ENCODE measurements at regions not wholly inside any gene's neighbourhood (a gene's known extent, or its start where the extent isn't known, plus 50 kb on each side); places are given as distances from the start of the nearest gene placed in this dataset.

- ATAC-seq (no peak), DNase-seq (ENCODE audit: low read depth, low spot score) (no peak)
- in situ Hi-C loops (cut with HindIII; ENCODE audit: low pct_unique_long_range_greater_than_20kb, low sequenced_read_pairs) (no loop called here), intact Hi-C loops (cut with micrococcal nuclease; ENCODE audit: unreplicated experiment) (no loop called here)
- no TSS peak for BruUV-seq (replicated peaks)
- H3K36me3 ChIP-seq (ENCODE audit: control insufficient read depth, insufficient read depth, low read length), result no peaks in the 10 kb centered on the region
- TF ChIP-seq POLR2AphosphoS5 (IDR thresholded peaks at IDR 0.05; ENCODE audit: low read depth, low read length) (no peak), REST (IDR thresholded peaks at IDR 0.05; ENCODE audit: insufficient read depth in 1 of 2, low read depth in 2 of 2, low read length in 1 of 2) (no peak), TCF7L2 (IDR thresholded peaks at IDR 0.05; ENCODE audit: low read depth, low read length) (no peak), SIN3A (IDR thresholded peaks at IDR 0.05; ENCODE audit: borderline replicate concordance, insufficient read depth, low read depth, low read length) (no peak), CTCF (IDR thresholded peaks at IDR 0.05) (no peak)
- H3K4me3 ChIP-seq (ENCODE audit: low read depth in 2 of 2, low read length in 2 of 2), result no peak overlapping the region
- H3K4me1 ChIP-seq (ENCODE audit: control insufficient read depth, insufficient read depth, low read length), result no peaks in the 10 kb centered on the region; the same call in 1 of the 2 replicates
- ChIA-PET CTCF (no interaction called here), POLR2A (no interaction called here)
- no peaks in the 10 kb centered on the region; the same call in 1 of the 2 replicates for H3K27me3 ChIP-seq (ENCODE audit: control insufficient read depth, insufficient read depth, low read length)
- H3K27ac ChIP-seq (ENCODE audit: low read length), result no peak overlapping the region
- H3K9me3 ChIP-seq (ENCODE audit: control insufficient read depth, insufficient read depth, low read depth, low read length), result no peaks in the 10 kb centered on the region
Observed at GRCh38 chrX:137423241-137423640, 142.7 kb upstream of the ZIC3 start.

- DNase-seq (ENCODE audit: low read depth, low spot score) (no peak), ATAC-seq (peak; percentile 69; the same call in 1 of the 2 replicates)
- Histone ChIP-seq H3K4me1 (ENCODE audit: control insufficient read depth, insufficient read depth, low read length) (no peaks in the 10 kb centered on the region; the same call in none of the 2 replicates), H3K27ac (ENCODE audit: low read length) (peak overlapping the region; percentile 54; the same call in 1 of the 2 replicates), H3K36me3 (ENCODE audit: control insufficient read depth, insufficient read depth, low read length) (no peaks in the 10 kb centered on the region), H3K27me3 (ENCODE audit: control insufficient read depth, insufficient read depth, low read length) (no peaks in the 10 kb centered on the region; the same call in 1 of the 2 replicates), H3K4me3 (ENCODE audit: low read depth in 2 of 2, low read length in 2 of 2) (no peak overlapping the region), H3K9me3 (ENCODE audit: control insufficient read depth, insufficient read depth, low read depth, low read length) (no peaks in the 10 kb centered on the region)
- ChIA-PET CTCF (interaction anchor here (0.6 kb wide), 1 partner anchor 218 kb away, joined by 4 read pairs; no protein-coding TSS in a partner anchor), POLR2A (no interaction called here)
- BruUV-seq (replicated peaks), result no TSS peak
- intact Hi-C loops (cut with micrococcal nuclease; ENCODE audit: unreplicated experiment), result no loop called here
- in situ Hi-C loops (cut with HindIII; ENCODE audit: low pct_unique_long_range_greater_than_20kb, low sequenced_read_pairs), result no loop called here
- TF ChIP-seq SIN3A (IDR thresholded peaks at IDR 0.05; ENCODE audit: borderline replicate concordance, insufficient read depth, low read depth, low read length), result no peak
- TF ChIP-seq TCF7L2 (IDR thresholded peaks at IDR 0.05; ENCODE audit: low read depth, low read length), result peak; percentile 94
Observed at GRCh38 chrX:137418086-137418485, 147.8 kb upstream of the ZIC3 start.

- DNase-seq (ENCODE audit: low read depth, low spot score) (no peak), ATAC-seq (no peak)
- Histone ChIP-seq H3K4me1 (ENCODE audit: control insufficient read depth, insufficient read depth, low read length) (no peaks in the 10 kb centered on the region; the same call in 1 of the 2 replicates), H3K27me3 (ENCODE audit: control insufficient read depth, insufficient read depth, low read length) (no peaks in the 10 kb centered on the region), H3K9me3 (ENCODE audit: control insufficient read depth, insufficient read depth, low read depth, low read length) (no peaks in the 10 kb centered on the region), H3K27ac (ENCODE audit: low read length) (no peak overlapping the region), H3K36me3 (ENCODE audit: control insufficient read depth, insufficient read depth, low read length) (no peaks in the 10 kb centered on the region), H3K4me3 (ENCODE audit: low read depth in 2 of 2, low read length in 2 of 2) (no peak overlapping the region)
- CTCF ChIA-PET, result no interaction called here
- intact Hi-C loops (cut with micrococcal nuclease; ENCODE audit: unreplicated experiment) (no loop called here), in situ Hi-C loops (cut with HindIII; ENCODE audit: low pct_unique_long_range_greater_than_20kb, low sequenced_read_pairs) (no loop called here)
- no TSS peak for BruUV-seq (replicated peaks)
- POLR2A ChIA-PET, result no interaction called here
- TF ChIP-seq TCF7L2 (IDR thresholded peaks at IDR 0.05; ENCODE audit: low read depth, low read length) (no peak), CTCF (IDR thresholded peaks at IDR 0.05) (no peak), REST (IDR thresholded peaks at IDR 0.05; ENCODE audit: insufficient read depth in 1 of 2, low read depth in 2 of 2, low read length in 1 of 2) (no peak), POLR2AphosphoS5 (IDR thresholded peaks at IDR 0.05; ENCODE audit: low read depth, low read length) (no peak), SIN3A (IDR thresholded peaks at IDR 0.05; ENCODE audit: borderline replicate concordance, insufficient read depth, low read depth, low read length) (no peak)
Observed at GRCh38 chrX:137413190-137413589, 152.7 kb upstream of the ZIC3 start.
